Gastroesophageal sphincter (tissue), 4 donors: ENCODE measurements at regions not wholly inside any gene's neighbourhood (a gene's known extent, or its start where the extent isn't known, plus 50 kb on each side); places are given as distances from the start of the nearest gene placed in this dataset.

Source experiments
- ATAC-seq: fragments of 150-250 bp; one replicate; pipeline ENCODE4 v1.9.1; 2016; ENCODE audit warnings: mild to moderate bottlenecking, moderate library complexity
- H3K27ac ChIP-seq, 4 donors: fragments of 200-600 bp; sonication (generic) in 3 of 4; 1 replicate in 3 of 4; 2 replicates in 1 of 4; pipeline ENCODE4 v1.5.1; 2016 to 2019
- H3K27me3 ChIP-seq: fragments of 200-600 bp; sonication (generic); one replicate; pipeline ENCODE4 v1.5.1; 2019
- H3K36me3 ChIP-seq, 2 donors: fragments of 200-600 bp; sonication (generic); one replicate each; pipeline ENCODE4 v1.5.1; 2019; ENCODE audit warnings: control low read depth in 1 of 2
- H3K4me1 ChIP-seq, 3 donors: fragments of 200-600 bp; sonication (generic); 1 replicate in 2 of 3; 2 replicates in 1 of 3; pipeline ENCODE4 v1.5.1; 2016 to 2019; ENCODE audit warnings: control low read depth in 2 of 3
- H3K4me3 ChIP-seq, 2 donors: fragments of 200-600 bp; sonication (generic); one replicate each; pipeline ENCODE4 v1.5.1; 2019; ENCODE audit warnings: mild to moderate bottlenecking in 1 of 2, moderate library complexity in 1 of 2
- H3K9me3 ChIP-seq, 3 donors: fragments of 200-600 bp; sonication (generic); one replicate each; pipeline ENCODE4 v1.5.1; 2017 to 2019; ENCODE audit warnings: control low read depth in 2 of 3
- CTCF ChIP-seq, 4 experiments: fragments of 200-600 bp in 2 of 4; fragments of 450-650 bp in 2 of 4; sonication (generic) in 1 of 4; IDR thresholded peaks; one replicate each; pipeline ENCODE4 v1.5.1; 2017 to 2019; ENCODE audit warnings: antibody characterized with exemption in 4 of 4, mild to moderate bottlenecking in 2 of 4, moderate library complexity in 2 of 4
- EP300 ChIP-seq: sonication (generic); formaldehyde crosslinking; IDR thresholded peaks from one replicate; pipeline ENCODE4 v1.6.1; 2017; ENCODE audit warnings: antibody characterized with exemption, mild to moderate bottlenecking
- POLR2A ChIP-seq, 2 donors: fragments of 450-650 bp; IDR thresholded peaks; one replicate each; pipeline ENCODE4 v1.6.1; 2017; ENCODE audit warnings: antibody characterized with exemption in 2 of 2, mild to moderate bottlenecking in 2 of 2, moderate library complexity in 1 of 2
- POLR2AphosphoS5 ChIP-seq: sonication (generic); formaldehyde crosslinking; IDR thresholded peaks from one replicate; pipeline ENCODE4 v1.6.1; 2017; ENCODE audit warnings: antibody characterized with exemption
- WGBS, 2 donors: methylation state at CpG; one replicate each; pipeline ENCODE4 v1.1.5; 2018; ENCODE audit warnings: low coverage in 1 of 2; 5-methylcytosine and 5-hydroxymethylcytosine counted together

GRCh38 chr14:100389497-100390104 lies 66.5 kb downstream of the SLC25A47 start:
- no peak overlapping the region for H3K27ac ChIP-seq
- H3K4me1 ChIP-seq = peaks cover 0 to 57% (median 0%) of the 10 kb centered on the region in 3 donors
- no peaks in the 10 kb centered on the region for H3K27me3 ChIP-seq
- no peak for TF ChIP-seq POLR2AphosphoS5
- TF ChIP-seq CTCF (IDR thresholded peaks at IDR 0.05) = no peak
- no peak for TF ChIP-seq POLR2A (IDR thresholded peaks at IDR 0.05)
- TF ChIP-seq EP300 = no peak
- no peaks in the 10 kb centered on the region for H3K9me3 ChIP-seq
- WGBS, 2 donors = 76 to 78% methylated on average over 6 to 7 of the region's 12 CpGs
- no peak overlapping the region for H3K4me3 ChIP-seq
- ATAC-seq = no peak
- no peaks in the 10 kb centered on the region for H3K36me3 ChIP-seq

GRCh38 chr14:100391173-100391572 lies 68.0 kb downstream of the SLC25A47 start:
- H3K36me3 ChIP-seq = no peaks in the 10 kb centered on the region
- H3K4me1 ChIP-seq = peaks cover 0 to 45% (median 0%) of the 10 kb centered on the region in 3 donors
- no peak for TF ChIP-seq POLR2AphosphoS5
- H3K9me3 ChIP-seq = no peaks in the 10 kb centered on the region
- WGBS, 2 donors = 88 to 100% methylated on average over 3 to 12 of the region's 15 CpGs
- ATAC-seq = no peak
- H3K27me3 ChIP-seq = no peaks in the 10 kb centered on the region
- no peak overlapping the region for H3K27ac ChIP-seq
- no peak overlapping the region for H3K4me3 ChIP-seq

- no peaks in the 10 kb centered on the region for H3K36me3 ChIP-seq
- WGBS, 2 donors = 29 to 34% methylated on average over 2 of the region's 2 CpGs
- no peaks in the 10 kb centered on the region for H3K27me3 ChIP-seq
- ATAC-seq = no peak
- no peak overlapping the region for H3K27ac ChIP-seq
- TF ChIP-seq CTCF (IDR thresholded peaks at IDR 0.05) (no peak), POLR2A (IDR thresholded peaks at IDR 0.05) (no peak)
- H3K9me3 ChIP-seq = no peaks in the 10 kb centered on the region
- peaks cover 0 to 45% (median 0%) of the 10 kb centered on the region in 3 donors for H3K4me1 ChIP-seq
- no peak overlapping the region for H3K4me3 ChIP-seq
Observed at GRCh38 chr14:100391724-100392123, 68.6 kb downstream of the SLC25A47 start.

GRCh38 chr14:100392356-100392755 lies 69.2 kb downstream of the SLC25A47 start:
- 74 to 78% methylated on average over 5 to 10 of the region's 11 CpGs for WGBS, 2 donors
- Histone ChIP-seq H3K27ac (peak overlapping the region in 1 of 4 donors; percentile 36), H3K27me3 (no peaks in the 10 kb centered on the region), H3K4me3 (no peak overlapping the region), H3K36me3 (no peaks in the 10 kb centered on the region), H3K4me1 (peaks cover 0 to 45% (median 0%) of the 10 kb centered on the region in 3 donors), H3K9me3 (no peaks in the 10 kb centered on the region)
- TF ChIP-seq POLR2AphosphoS5 = no peak
- TF ChIP-seq POLR2A (IDR thresholded peaks at IDR 0.05) = no peak
- TF ChIP-seq EP300 = no peak
- no peak for TF ChIP-seq CTCF (IDR thresholded peaks at IDR 0.05)
- ATAC-seq = no peak

GRCh38 chr14:100393362-100393761 lies 70.2 kb downstream of the SLC25A47 start:
- no peaks in the 10 kb centered on the region for H3K9me3 ChIP-seq
- H3K27ac ChIP-seq = peak overlapping the region in 1 of 4 donors; percentile 36
- no peak overlapping the region for H3K4me3 ChIP-seq
- H3K36me3 ChIP-seq = no peaks in the 10 kb centered on the region
- H3K4me1 ChIP-seq = peaks cover 0 to 45% (median 0%) of the 10 kb centered on the region in 3 donors
- WGBS, 2 donors = 52 to 92% methylated on average over 6 to 7 of the region's 10 CpGs
- no peak for ATAC-seq
- TF ChIP-seq POLR2A (IDR thresholded peaks at IDR 0.05) (no peak), POLR2AphosphoS5 (no peak), EP300 (no peak), CTCF (IDR thresholded peaks at IDR 0.05) (no peak)
- no peaks in the 10 kb centered on the region for H3K27me3 ChIP-seq
